Endothelial cell (in vitro differentiated cells): ENCODE measurements at regions not wholly inside any gene's neighbourhood (a gene's known extent, or its start where the extent isn't known, plus 50 kb on each side); places are given as distances from the start of the nearest gene placed in this dataset.

Experiments
- DNase-seq: peaks from one replicate; pipeline ENCODE4 v3.0.0; 2021; ENCODE audit warnings: low spot score
- H3K27ac Mint-ChIP-seq: one replicate; pipeline ENCODE4 v1.8.0; 2021; ENCODE audit warnings: mixed read lengths, inconsistent platforms; ENCODE audit not compliant: unreplicated experiment
- H3K27me3 Mint-ChIP-seq: one replicate; pipeline ENCODE4 v1.8.0; 2021; ENCODE audit warnings: mild to moderate bottlenecking, moderate library complexity, mixed read lengths, inconsistent platforms; ENCODE audit not compliant: unreplicated experiment
- H3K36me3 Mint-ChIP-seq: one replicate; pipeline ENCODE4 v1.8.0; 2021; ENCODE audit warnings: mild to moderate bottlenecking, low read depth, mixed read lengths, inconsistent platforms; ENCODE audit not compliant: unreplicated experiment
- H3K4me1 Mint-ChIP-seq: one replicate; pipeline ENCODE4 v1.8.0; 2021; ENCODE audit warnings: mild to moderate bottlenecking, mixed read lengths, inconsistent platforms; ENCODE audit not compliant: unreplicated experiment
- H3K4me3 Mint-ChIP-seq: one replicate; pipeline ENCODE4 v1.8.0; 2021; ENCODE audit warnings: mild to moderate bottlenecking, mixed read lengths, inconsistent platforms; ENCODE audit not compliant: unreplicated experiment
- H3K9me3 Mint-ChIP-seq: one replicate; pipeline ENCODE4 v1.8.0; 2021; ENCODE audit warnings: mixed read lengths, inconsistent platforms; ENCODE audit not compliant: unreplicated experiment
- TF ChIP-seq, protein P1 (sequence below): fragments of 200-600 bp; sonication (generic); IDR thresholded peaks from one replicate; pipeline ENCODE4 v1.5.0; 2021; ENCODE audit warnings: antibody characterized with exemption; ENCODE audit not compliant: unreplicated experiment

DNA sequence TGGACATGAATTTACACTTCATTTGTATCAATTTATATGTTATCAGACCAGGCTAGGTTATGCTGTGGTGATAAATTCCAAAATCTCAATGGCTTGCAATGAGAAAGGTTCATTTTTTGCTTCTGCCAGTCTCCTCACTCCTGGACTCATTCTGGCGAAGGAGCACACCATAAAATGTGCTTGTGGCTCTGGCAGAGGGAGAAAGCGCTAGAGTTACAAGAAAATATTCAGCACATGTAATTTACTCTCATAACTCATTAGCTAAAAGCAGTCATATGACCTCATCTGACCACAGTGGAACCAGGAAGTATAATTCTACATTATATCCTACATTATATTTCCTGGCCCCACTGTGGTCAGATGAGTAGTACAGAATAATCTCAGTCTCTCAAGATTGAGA, 193.8 kb downstream of the BCHE start:
- Mint-ChIP-seq H3K4me1 (peaks cover 8% of the 10 kb centered on the region), H3K27me3 (no peaks in the 10 kb centered on the region), H3K27ac (no peak overlapping the region), H3K9me3 (no peaks in the 10 kb centered on the region), H3K36me3 (no peaks in the 10 kb centered on the region), H3K4me3 (no peak overlapping the region)
- TF ChIP-seq, protein P1, sequence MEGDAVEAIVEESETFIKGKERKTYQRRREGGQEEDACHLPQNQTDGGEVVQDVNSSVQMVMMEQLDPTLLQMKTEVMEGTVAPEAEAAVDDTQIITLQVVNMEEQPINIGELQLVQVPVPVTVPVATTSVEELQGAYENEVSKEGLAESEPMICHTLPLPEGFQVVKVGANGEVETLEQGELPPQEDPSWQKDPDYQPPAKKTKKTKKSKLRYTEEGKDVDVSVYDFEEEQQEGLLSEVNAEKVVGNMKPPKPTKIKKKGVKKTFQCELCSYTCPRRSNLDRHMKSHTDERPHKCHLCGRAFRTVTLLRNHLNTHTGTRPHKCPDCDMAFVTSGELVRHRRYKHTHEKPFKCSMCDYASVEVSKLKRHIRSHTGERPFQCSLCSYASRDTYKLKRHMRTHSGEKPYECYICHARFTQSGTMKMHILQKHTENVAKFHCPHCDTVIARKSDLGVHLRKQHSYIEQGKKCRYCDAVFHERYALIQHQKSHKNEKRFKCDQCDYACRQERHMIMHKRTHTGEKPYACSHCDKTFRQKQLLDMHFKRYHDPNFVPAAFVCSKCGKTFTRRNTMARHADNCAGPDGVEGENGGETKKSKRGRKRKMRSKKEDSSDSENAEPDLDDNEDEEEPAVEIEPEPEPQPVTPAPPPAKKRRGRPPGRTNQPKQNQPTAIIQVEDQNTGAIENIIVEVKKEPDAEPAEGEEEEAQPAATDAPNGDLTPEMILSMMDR: no peak
- DNase-seq: no peak

DNA sequence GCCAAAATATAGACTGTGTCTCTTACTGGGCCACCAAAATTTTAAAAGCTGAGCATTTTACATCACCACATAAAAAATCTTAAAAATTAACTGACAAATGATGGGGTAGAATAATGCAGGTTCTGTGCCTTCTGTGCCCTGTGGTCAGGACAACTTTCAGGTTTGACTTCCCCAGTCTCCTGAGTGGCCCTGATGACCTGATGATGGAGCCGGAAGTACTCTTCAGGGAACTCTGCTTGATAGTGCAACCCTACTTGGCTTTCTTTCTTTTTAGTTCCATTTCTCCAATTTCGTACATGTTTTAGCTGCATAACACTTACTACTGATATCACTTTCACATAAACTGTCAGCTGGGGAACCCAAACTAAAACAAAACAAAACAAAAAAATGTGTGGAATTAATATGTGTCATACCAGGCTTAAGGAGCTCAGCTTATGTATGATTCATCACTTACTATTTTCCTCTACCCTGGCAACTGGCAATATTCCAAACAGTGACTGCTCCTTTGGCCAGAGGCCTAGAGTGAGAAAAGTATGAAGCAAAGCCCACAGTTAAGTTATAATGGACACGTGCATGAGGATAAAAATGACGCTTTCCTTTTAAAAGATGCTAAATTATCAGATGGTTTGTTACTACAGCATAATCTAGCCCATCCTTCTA, 194.3 kb downstream of the BCHE start:
- TF ChIP-seq, protein P1: no peak
- Mint-ChIP-seq H3K4me3 (no peak overlapping the region), H3K9me3 (no peaks in the 10 kb centered on the region), H3K27ac (no peak overlapping the region), H3K36me3 (no peaks in the 10 kb centered on the region), H3K27me3 (no peaks in the 10 kb centered on the region), H3K4me1 (peaks cover 8% of the 10 kb centered on the region)
- no peak for DNase-seq

GRCh38 chr3:165641569-165642310, 195.5 kb downstream of the BCHE start:
- no peak for DNase-seq
- TF ChIP-seq, protein P1: no peak
- Mint-ChIP-seq H3K4me1 (peaks cover 8% of the 10 kb centered on the region), H3K4me3 (no peak overlapping the region), H3K9me3 (no peaks in the 10 kb centered on the region), H3K36me3 (no peaks in the 10 kb centered on the region), H3K27me3 (no peaks in the 10 kb centered on the region), H3K27ac (no peak overlapping the region)

- H3K4me1 Mint-ChIP-seq: peaks cover 8% of the 10 kb centered on the region
- no peaks in the 10 kb centered on the region for H3K36me3 Mint-ChIP-seq
- H3K27ac Mint-ChIP-seq: no peak overlapping the region
- DNase-seq: no peak
- H3K27me3 Mint-ChIP-seq: no peaks in the 10 kb centered on the region
- no peaks in the 10 kb centered on the region for H3K9me3 Mint-ChIP-seq
- TF ChIP-seq, protein P1: no peak
- H3K4me3 Mint-ChIP-seq: no peak overlapping the region
Measured at GRCh38 chr3:165640970-165641369, 196.3 kb downstream of the BCHE start.

DNA sequence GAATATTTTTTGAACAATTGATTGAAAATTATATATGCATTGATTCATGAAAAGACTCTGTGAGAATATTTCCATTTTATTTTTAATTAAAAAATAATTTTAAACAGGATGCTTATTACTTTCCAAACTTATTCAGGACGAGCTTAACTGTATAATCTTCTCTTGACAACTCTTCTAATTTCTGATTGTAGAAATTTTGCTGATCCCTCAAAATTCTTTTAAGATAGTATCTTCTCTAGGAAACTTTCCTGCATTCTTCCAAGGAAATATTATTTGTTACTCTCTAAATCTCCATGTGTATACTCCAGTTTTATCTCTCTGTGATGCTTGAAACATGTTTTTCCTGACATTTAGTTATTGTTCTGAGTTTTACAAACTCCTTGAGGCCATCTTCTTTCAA, 197.2 kb downstream of the BCHE start:
- TF ChIP-seq, protein P1: no peak
- no peak for DNase-seq

More for the DNA sequence above, 197.2 kb downstream of the BCHE start:
- no peaks in the 10 kb centered on the region for H3K9me3 Mint-ChIP-seq
- peaks cover 8% of the 10 kb centered on the region for H3K4me1 Mint-ChIP-seq
- H3K36me3 Mint-ChIP-seq: no peaks in the 10 kb centered on the region
- no peak overlapping the region for H3K27ac Mint-ChIP-seq
- H3K4me3 Mint-ChIP-seq: no peak overlapping the region
- no peaks in the 10 kb centered on the region for H3K27me3 Mint-ChIP-seq
